Stomach (tissue), 8 donors: ENCODE measurements at regions not wholly inside any gene's neighbourhood (a gene's known extent, or its start where the extent isn't known, plus 50 kb on each side); places are given as distances from the start of the nearest gene placed in this dataset.

Source experiments
- DNase-seq, 2 donors: peaks; one replicate each; pipeline versions ENCODE4 v3.0.0 to v3.0.0-alpha.2; 2013 to 2019
- H3K27ac ChIP-seq, 5 donors: fragments of 200-600 bp in 4 of 5; sonication (generic) in 4 of 5; one replicate each; pipeline ENCODE4 v1.5.1; 2013 to 2019; ENCODE audit warnings: mild to moderate bottlenecking in 1 of 5, moderate library complexity in 1 of 5
- H3K27me3 ChIP-seq, 3 donors: fragments of 200-600 bp; sonication (generic); one replicate each; pipeline ENCODE4 v1.5.1; 2017 to 2019; ENCODE audit warnings: mixed run types in 1 of 3
- H3K36me3 ChIP-seq, 4 donors: fragments of 200-600 bp; sonication (generic); 1 replicate in 3 of 4; 2 replicates in 1 of 4; pipeline ENCODE4 v1.5.1; 2016 to 2019
- H3K4me1 ChIP-seq, 4 donors: fragments of 200-600 bp; sonication (generic); one replicate each; pipeline ENCODE4 v1.5.1; 2016 to 2019
- H3K4me3 ChIP-seq, 4 donors: fragments of 200-600 bp; sonication (generic) in 3 of 4; one replicate each; pipeline ENCODE4 v1.5.1; 2016 to 2019; ENCODE audit warnings: mild to moderate bottlenecking in 1 of 4
- H3K9me3 ChIP-seq, 4 donors: fragments of 200-600 bp; sonication (generic); one replicate each; pipeline ENCODE4 v1.5.1; 2016 to 2019
- CTCF ChIP-seq, 7 experiments: fragments of 450-650 bp in 4 of 7; fragments of 200-600 bp in 3 of 7; sonication (generic) in 3 of 7; IDR thresholded peaks; one replicate each; pipeline ENCODE4 v1.5.1; 2016 to 2019; ENCODE audit warnings: antibody characterized with exemption in 7 of 7, control low read depth in 2 of 7, mild to moderate bottlenecking in 1 of 7
- EP300 ChIP-seq: sonication (generic); formaldehyde crosslinking; IDR thresholded peaks from one replicate; pipeline ENCODE4 v1.6.1; 2017; ENCODE audit warnings: antibody characterized with exemption
- POLR2A ChIP-seq, 4 donors: fragments of 450-650 bp; IDR thresholded peaks; one replicate each; pipeline ENCODE4 v1.6.1; 2016; ENCODE audit warnings: antibody characterized with exemption in 4 of 4, control low read depth in 2 of 4, mild to moderate bottlenecking in 1 of 4, moderate library complexity in 1 of 4
- POLR2AphosphoS5 ChIP-seq, 3 donors: sonication (generic); formaldehyde crosslinking; IDR thresholded peaks; one replicate each; pipeline ENCODE4 v1.6.1; 2016; ENCODE audit warnings: antibody characterized with exemption in 3 of 3
- WGBS, 5 donors: extraction: QIAGEN DNeasy Blood & Tissue Kit in 3 of 5; methylation state at CpG; one replicate each; pipeline versions ENCODE4 v1.1.5 to v1.1.7; 2013 to 2018; 5-methylcytosine and 5-hydroxymethylcytosine counted together
- intact Hi-C: fragments of 100-400 bp; cut with DNase I; formaldehyde crosslinking; loops from one replicate; pipeline ENCODE4 v1.15.1; 2023; ENCODE audit warnings: low total_unique reads
- donor health status: healthy with polysubstance abuse.
- donor health status: Bipolar disorder and iron deficiency.
- donor health status: healthy.

- DNase-seq, result no peak
- no peaks in the 10 kb centered on the region for H3K36me3 ChIP-seq
- H3K27me3 ChIP-seq, result no peaks in the 10 kb centered on the region
- peaks cover 0 to 22% (median 14%) of the 10 kb centered on the region in 4 donors for H3K9me3 ChIP-seq
- H3K27ac ChIP-seq, result no peak overlapping the region
- H3K4me1 ChIP-seq, result no peaks in the 10 kb centered on the region
- no peak for TF ChIP-seq CTCF (IDR thresholded peaks at IDR 0.05)
- no peak for TF ChIP-seq EP300
- TF ChIP-seq POLR2A (IDR thresholded peaks at IDR 0.05), result no peak
- no peak for TF ChIP-seq POLR2AphosphoS5 (IDR thresholded peaks at IDR 0.05)
- WGBS, 5 donors, result 86 to 96% (median 87%) methylated on average over 3 of the region's 3 CpGs
- intact Hi-C loops, result no loop called here
- H3K4me3 ChIP-seq, result no peak overlapping the region
Observed at GRCh38 chr16:73923951-73924350, 372.7 kb upstream of the PSMD7 start.

GRCh38 chr16:73921295-73921694 is 375.3 kb upstream of the PSMD7 start:
- H3K4me3 ChIP-seq, result no peak overlapping the region
- intact Hi-C loops, result no loop called here
- peaks cover 0 to 2% (median 0%) of the 10 kb centered on the region in 4 donors for H3K9me3 ChIP-seq
- TF ChIP-seq CTCF (IDR thresholded peaks at IDR 0.05) (no peak), EP300 (no peak), POLR2A (IDR thresholded peaks at IDR 0.05) (no peak), POLR2AphosphoS5 (IDR thresholded peaks at IDR 0.05) (no peak)
- H3K4me1 ChIP-seq, result no peaks in the 10 kb centered on the region
- WGBS, 5 donors, result 93 to 98% (median 96%) methylated on average over 3 of the region's 3 CpGs
- H3K27me3 ChIP-seq, result peaks cover 0 to 6% (median 0%) of the 10 kb centered on the region in 3 donors
- no peak overlapping the region for H3K27ac ChIP-seq
- no peak for DNase-seq
- no peaks in the 10 kb centered on the region for H3K36me3 ChIP-seq

- Histone ChIP-seq H3K4me3 (no peak overlapping the region), H3K27ac (no peak overlapping the region), H3K9me3 (no peaks in the 10 kb centered on the region), H3K4me1 (no peaks in the 10 kb centered on the region), H3K36me3 (no peaks in the 10 kb centered on the region), H3K27me3 (peaks cover 0 to 10% (median 5%) of the 10 kb centered on the region in 3 donors)
- TF ChIP-seq POLR2A (IDR thresholded peaks at IDR 0.05) (no peak), CTCF (IDR thresholded peaks at IDR 0.05) (no peak), EP300 (no peak), POLR2AphosphoS5 (IDR thresholded peaks at IDR 0.05) (no peak)
- intact Hi-C loops, result no loop called here
- WGBS, 5 donors, result 53 to 68% (median 63%) methylated on average over 10 of the region's 10 CpGs
- no peak for DNase-seq
Observed at GRCh38 chr16:73916829-73917594, 379.6 kb upstream of the PSMD7 start.

- no peaks in the 10 kb centered on the region for H3K4me1 ChIP-seq
- no peak for DNase-seq
- H3K27me3 ChIP-seq, result peaks cover 0 to 10% (median 5%) of the 10 kb centered on the region in 3 donors
- H3K4me3 ChIP-seq, result no peak overlapping the region
- intact Hi-C loops, result no loop called here
- no peak overlapping the region for H3K27ac ChIP-seq
- TF ChIP-seq EP300, result no peak
- TF ChIP-seq CTCF (IDR thresholded peaks at IDR 0.05), result no peak
- H3K36me3 ChIP-seq, result no peaks in the 10 kb centered on the region
- no peaks in the 10 kb centered on the region for H3K9me3 ChIP-seq
- WGBS, 5 donors, result 66 to 84% (median 75%) methylated on average over 4 of the region's 4 CpGs
Observed at GRCh38 chr16:73915935-73916334, 380.7 kb upstream of the PSMD7 start.
